Activated naive CD4-positive, alpha-beta T cell (primary cell): ENCODE measurements at regions not wholly inside any gene's neighbourhood (a gene's known extent, or its start where the extent isn't known, plus 50 kb on each side); places are given as distances from the start of the nearest gene placed in this dataset.
"Not testable (repeated sequence)": the region's sequence is repeated elsewhere in the genome, so short reads cannot be mapped to it uniquely, and the experiment has no call there.

Experiments
- DNase-seq, 4 experiments: peaks; one replicate each; lab custom pipeline; 2025; lab: John Stamatoyannopoulos, UW

- DNase-seq, result no peak
These were observed 55.2 kb upstream of the SLIT2 start for GRCh38 chr4:20196476-20196875.

- DNase-seq, result no peak
These were observed 56.4 kb upstream of the SLIT2 start for GRCh38 chr4:20195071-20195885.

GRCh38 chr4:20194123-20195013 lies 57.3 kb upstream of the SLIT2 start:
- DNase-seq, result no peak

- DNase-seq, result no peak
These were observed 58.4 kb upstream of the SLIT2 start for GRCh38 chr4:20193141-20193936.

GRCh38 chr4:20192736-20193135 lies 59.0 kb upstream of the SLIT2 start:
- DNase-seq, result no peak

- DNase-seq, result no peak
These were observed 66.6 kb upstream of the SLIT2 start for GRCh38 chr4:20185103-20185502.

GRCh38 chr4:20183131-20183530 lies 68.6 kb upstream of the SLIT2 start:
- DNase-seq, result not testable (repeated sequence)

GRCh38 chr4:20181926-20182325 lies 69.8 kb upstream of the SLIT2 start:
- no peak for DNase-seq

GRCh38 chr4:20180509-20180908 lies 71.2 kb upstream of the SLIT2 start:
- no peak for DNase-seq

GRCh38 chr4:20178902-20179576 lies 72.7 kb upstream of the SLIT2 start:
- DNase-seq, result no peak

GRCh38 chr4:20176881-20177280 lies 74.8 kb upstream of the SLIT2 start:
- no peak for DNase-seq

- DNase-seq, result no peak
These were observed 79.5 kb upstream of the SLIT2 start for GRCh38 chr4:20172070-20172760.

GRCh38 chr4:20166544-20166943 lies 85.2 kb upstream of the SLIT2 start:
- DNase-seq, result no peak

GRCh38 chr4:20159516-20159915 lies 92.2 kb upstream of the SLIT2 start:
- DNase-seq, result no peak

- no peak for DNase-seq
These were observed 93.5 kb upstream of the SLIT2 start for GRCh38 chr4:20158195-20158594.

- DNase-seq, result no peak
These were observed 100.3 kb upstream of the SLIT2 start for GRCh38 chr4:20151436-20151835.

- not testable (repeated sequence) for DNase-seq
These were observed 102.6 kb upstream of the SLIT2 start for GRCh38 chr4:20149143-20149542.

GRCh38 chr4:20137176-20137575 lies 114.5 kb upstream of the SLIT2 start:
- no peak for DNase-seq

GRCh38 chr4:20127626-20128025 lies 124.1 kb upstream of the SLIT2 start:
- no peak for DNase-seq

- DNase-seq, result no peak
These were observed 124.8 kb upstream of the SLIT2 start for GRCh38 chr4:20126906-20127305.
